Gastrocnemius medialis (tissue), 4 donors: ENCODE measurements at regions not wholly inside any gene's neighbourhood (a gene's known extent, or its start where the extent isn't known, plus 50 kb on each side); places are given as distances from the start of the nearest gene placed in this dataset.

ENCODE experiments used
- ATAC-seq, 2 donors: fragments of 150-250 bp; one replicate each; pipeline ENCODE4 v1.9.1; 2016
- DNase-seq, 2 donors: peaks; one replicate each; pipeline ENCODE4 v3.0.0-alpha.2; 2019
- H3K27ac ChIP-seq, 4 donors: fragments of 200-600 bp; sonication (generic); 1 replicate in 1 of 4; 2 replicates in 3 of 4; pipeline ENCODE4 v1.5.1; 2016 to 2018; ENCODE audit warnings: mild to moderate bottlenecking in 2 of 4, moderate library complexity in 1 of 4
- H3K27me3 ChIP-seq, 3 donors: fragments of 200-600 bp; sonication (generic) in 2 of 3; 1 replicate in 1 of 3; 2 replicates in 2 of 3; pipeline versions ENCODE4 v1.5.1 to v1.6.0; 2016 to 2019; ENCODE audit warnings: mild to moderate bottlenecking in 1 of 3, moderate library complexity in 1 of 3
- H3K36me3 ChIP-seq, 2 donors: fragments of 200-600 bp; sonication (generic) in 1 of 2; one replicate each; pipeline ENCODE4 v1.5.1; 2017 to 2018
- H3K4me1 ChIP-seq, 2 donors: fragments of 200-600 bp; sonication (generic) in 1 of 2; one replicate each; pipeline ENCODE4 v1.5.1; 2016 to 2017; ENCODE audit warnings: mild to moderate bottlenecking in 2 of 2
- H3K4me3 ChIP-seq, 4 donors: fragments of 200-600 bp; sonication (generic) in 3 of 4; 1 replicate in 1 of 4; 2 replicates in 3 of 4; pipeline ENCODE4 v1.5.1; 2016 to 2019; ENCODE audit warnings: mild to moderate bottlenecking in 2 of 4
- H3K9me3 ChIP-seq, 3 donors: fragments of 200-600 bp; sonication (generic) in 2 of 3; 1 replicate in 1 of 3; 2 replicates in 2 of 3; pipeline ENCODE4 v1.5.1; 2016 to 2019
- CTCF ChIP-seq, 5 experiments: fragments of 450-650 bp in 3 of 5; fragments of 200-600 bp in 2 of 5; sonication (generic) in 2 of 5; IDR thresholded peaks in 4 of 5; conservative IDR thresholded peaks in 1 of 5; 1 replicate in 4 of 5; 2 replicates in 1 of 5; pipeline ENCODE4 v1.5.1; 2016 to 2019; ENCODE audit warnings: antibody characterized with exemption in 5 of 5, mild to moderate bottlenecking in 3 of 5, moderate library complexity in 3 of 5
- POLR2A ChIP-seq, 2 donors: fragments of 450-650 bp; IDR thresholded peaks; one replicate each; pipeline ENCODE4 v1.6.1; 2017; ENCODE audit warnings: antibody characterized with exemption in 2 of 2, mild to moderate bottlenecking in 2 of 2, moderate library complexity in 2 of 2
- in situ Hi-C, 4 donors: fragments of 200-750 bp; cut with MboI; loops; one replicate each; pipeline versions ENCODE4 v1.15.0 to v1.8.0; 2017; ENCODE audit warnings: low sequenced_read_pairs in 4 of 4
- intact Hi-C: fragments of 100-400 bp; cut with DNase I; formaldehyde crosslinking; loops from one replicate; pipeline ENCODE4 v1.15.1; 2023; ENCODE audit warnings: low total_unique reads

GRCh38 chr22:48099251-48099650, 1336.8 kb downstream of the TBC1D22A start:
- H3K4me1 ChIP-seq: no peaks in the 10 kb centered on the region
- no peak for ATAC-seq
- DNase-seq: no peak
- intact Hi-C loops (no loop called here), in situ Hi-C loops (no loop called here)
- TF ChIP-seq POLR2A (IDR thresholded peaks at IDR 0.05) (no peak), CTCF (IDR thresholded peaks at IDR 0.05 in 4 of 5, conservative IDR thresholded peaks at IDR 0.05 in 1 of 5) (no peak)
- no peaks in the 10 kb centered on the region for H3K9me3 ChIP-seq
- H3K27ac ChIP-seq: no peak overlapping the region
- no peaks in the 10 kb centered on the region for H3K36me3 ChIP-seq
- H3K4me3 ChIP-seq: no peak overlapping the region
- peaks cover 0 to 5% (median 0%) of the 10 kb centered on the region in 3 donors for H3K27me3 ChIP-seq

GRCh38 chr22:48098921-48099245, 1336.4 kb downstream of the TBC1D22A start:
- Histone ChIP-seq H3K36me3 (no peaks in the 10 kb centered on the region), H3K4me1 (no peaks in the 10 kb centered on the region), H3K27ac (no peak overlapping the region), H3K27me3 (peaks cover 0 to 5% (median 0%) of the 10 kb centered on the region in 3 donors), H3K4me3 (no peak overlapping the region), H3K9me3 (no peaks in the 10 kb centered on the region)
- no peak for TF ChIP-seq CTCF (IDR thresholded peaks at IDR 0.05 in 4 of 5, conservative IDR thresholded peaks at IDR 0.05 in 1 of 5)
- no peak for TF ChIP-seq POLR2A (IDR thresholded peaks at IDR 0.05)
- intact Hi-C loops (no loop called here), in situ Hi-C loops (no loop called here)
- no peak for ATAC-seq
- no peak for DNase-seq

GRCh38 chr22:48098243-48098920, 1335.9 kb downstream of the TBC1D22A start:
- TF ChIP-seq POLR2A (IDR thresholded peaks at IDR 0.05): no peak
- TF ChIP-seq CTCF (IDR thresholded peaks at IDR 0.05 in 4 of 5, conservative IDR thresholded peaks at IDR 0.05 in 1 of 5): no peak
- in situ Hi-C loops (no loop called here), intact Hi-C loops (no loop called here)
- H3K4me3 ChIP-seq: no peak overlapping the region
- no peaks in the 10 kb centered on the region for H3K4me1 ChIP-seq
- no peak overlapping the region for H3K27ac ChIP-seq
- no peaks in the 10 kb centered on the region for H3K36me3 ChIP-seq
- DNase-seq (no peak), ATAC-seq (no peak)
- peaks cover 0 to 5% (median 0%) of the 10 kb centered on the region in 3 donors for H3K27me3 ChIP-seq
- H3K9me3 ChIP-seq: no peaks in the 10 kb centered on the region

- no peak overlapping the region for H3K27ac ChIP-seq
- no peak for ATAC-seq
- no peak for DNase-seq
- H3K4me3 ChIP-seq: no peak overlapping the region
- no peaks in the 10 kb centered on the region for H3K4me1 ChIP-seq
- no peaks in the 10 kb centered on the region for H3K9me3 ChIP-seq
- in situ Hi-C loops (no loop called here), intact Hi-C loops (no loop called here)
- H3K27me3 ChIP-seq: peaks cover 0 to 3% (median 0%) of the 10 kb centered on the region in 3 donors
- TF ChIP-seq CTCF (IDR thresholded peaks at IDR 0.05 in 4 of 5, conservative IDR thresholded peaks at IDR 0.05 in 1 of 5): no peak
- TF ChIP-seq POLR2A (IDR thresholded peaks at IDR 0.05): no peak
- H3K36me3 ChIP-seq: no peaks in the 10 kb centered on the region
Measured at GRCh38 chr22:48097723-48098122, 1335.3 kb downstream of the TBC1D22A start.
